Mammary epithelial cell (primary cell): ENCODE measurements at regions not wholly inside any gene's neighbourhood (a gene's known extent, or its start where the extent isn't known, plus 50 kb on each side); places are given as distances from the start of the nearest gene placed in this dataset.

ENCODE experiments used
- CTCF ChIP-seq, 2 donors: IDR thresholded peaks in 1 of 2; conservative IDR thresholded peaks in 1 of 2; 2 replicates each; pipeline ENCODE4 v1.5.1; 2011 to 2012; ENCODE audit warnings: inconsistent platforms in 2 of 2, low read length in 2 of 2, mild to moderate bottlenecking in 2 of 2, control low read depth in 1 of 2, low read depth in 1 of 2; ENCODE audit not compliant: insufficient read depth in 1 of 2; ENCODE audit errors: extremely low read depth in 1 of 2
- EZH2 ChIP-seq: IDR thresholded peaks from 2 replicates; pipeline ENCODE4 v1.6.1; 2012; ENCODE audit warnings: low read length, inconsistent platforms, borderline replicate concordance

DNA sequence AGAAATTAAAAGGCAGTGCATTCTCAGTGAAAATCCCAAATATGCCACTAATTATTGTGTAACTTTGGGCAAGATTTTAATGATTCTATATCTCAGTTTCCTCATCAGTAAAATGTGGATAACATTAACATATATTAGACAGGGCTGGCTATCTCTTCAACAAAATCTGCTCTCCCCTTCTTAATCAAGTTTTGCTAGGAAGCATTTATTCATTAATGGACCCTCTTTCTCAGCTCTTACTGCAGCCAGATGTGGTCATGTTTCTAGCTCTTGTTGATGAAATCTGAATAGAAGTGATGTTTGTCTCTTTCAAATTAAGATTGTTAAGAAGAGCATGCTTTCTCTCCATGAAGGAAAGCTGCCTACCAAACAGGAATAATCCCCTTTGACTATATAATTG is 84.4 kb upstream of the PPFIA2 start:
- TF ChIP-seq CTCF (conservative IDR thresholded peaks at IDR 0.05 in 1 of 2, IDR thresholded peaks at IDR 0.05 in 1 of 2; ENCODE audit: extremely low read depth in 1 of 2, insufficient read depth in 1 of 2, low read depth in 1 of 2, low read length in 2 of 2) (no peak), EZH2 (no peak)
